ENCODE measurements at regions not wholly inside any gene's neighbourhood (a gene's known extent, or its start where the extent isn't known, plus 50 kb on each side); places are given as distances from the start of the nearest gene placed in this dataset.

GRCh38 chr10:121411004-121411403 lies 187.2 kb downstream of the FGFR2 start:
- H3K9me3 ChIP-seq = no peaks in the 10 kb centered on the region
- H3K27ac ChIP-seq = no peak overlapping the region
- no peak for DNase-seq
- 35 to 67% (median 52%) methylated on average over 2 of the region's 2 CpGs for WGBS, 5 donors
- intact Hi-C loops (cut with DNase I; ENCODE audit: low total_unique reads) = no loop called here
- H3K36me3 ChIP-seq = no peaks in the 10 kb centered on the region
- H3K27me3 ChIP-seq (replicated peaks in 1 of 7) = no peaks in the 10 kb centered on the region
- H3K4me3 ChIP-seq = no peak overlapping the region
- H3K4me1 ChIP-seq = no peaks in the 10 kb centered on the region
- TF ChIP-seq, protein P1, sequence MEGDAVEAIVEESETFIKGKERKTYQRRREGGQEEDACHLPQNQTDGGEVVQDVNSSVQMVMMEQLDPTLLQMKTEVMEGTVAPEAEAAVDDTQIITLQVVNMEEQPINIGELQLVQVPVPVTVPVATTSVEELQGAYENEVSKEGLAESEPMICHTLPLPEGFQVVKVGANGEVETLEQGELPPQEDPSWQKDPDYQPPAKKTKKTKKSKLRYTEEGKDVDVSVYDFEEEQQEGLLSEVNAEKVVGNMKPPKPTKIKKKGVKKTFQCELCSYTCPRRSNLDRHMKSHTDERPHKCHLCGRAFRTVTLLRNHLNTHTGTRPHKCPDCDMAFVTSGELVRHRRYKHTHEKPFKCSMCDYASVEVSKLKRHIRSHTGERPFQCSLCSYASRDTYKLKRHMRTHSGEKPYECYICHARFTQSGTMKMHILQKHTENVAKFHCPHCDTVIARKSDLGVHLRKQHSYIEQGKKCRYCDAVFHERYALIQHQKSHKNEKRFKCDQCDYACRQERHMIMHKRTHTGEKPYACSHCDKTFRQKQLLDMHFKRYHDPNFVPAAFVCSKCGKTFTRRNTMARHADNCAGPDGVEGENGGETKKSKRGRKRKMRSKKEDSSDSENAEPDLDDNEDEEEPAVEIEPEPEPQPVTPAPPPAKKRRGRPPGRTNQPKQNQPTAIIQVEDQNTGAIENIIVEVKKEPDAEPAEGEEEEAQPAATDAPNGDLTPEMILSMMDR (IDR thresholded peaks at IDR 0.05 in 8 of 11, conservative IDR thresholded peaks at IDR 0.05 in 3 of 11) = no peak
- no peak for TF ChIP-seq POLR2A (IDR thresholded peaks at IDR 0.05)
- no peak for TF ChIP-seq POLR2AphosphoS5 (IDR thresholded peaks at IDR 0.05)

DNA sequence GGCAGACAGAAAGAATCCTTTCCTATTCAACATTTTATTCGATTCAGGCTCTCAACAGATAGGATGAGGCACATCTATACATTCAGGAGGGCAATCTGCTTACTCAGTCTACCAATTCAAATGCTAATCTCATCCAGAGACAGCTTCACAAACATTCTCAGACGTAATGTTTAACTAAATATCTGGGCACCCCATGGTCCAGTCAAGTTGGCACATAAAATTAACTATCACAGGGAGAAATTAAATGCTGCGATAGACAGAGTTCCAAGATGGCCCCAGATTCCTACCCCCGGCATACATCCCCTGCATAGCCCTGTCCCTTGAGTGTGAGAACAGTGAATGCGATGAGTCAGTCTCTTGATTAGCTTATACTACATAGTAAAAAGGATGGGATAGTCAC lies 184.3 kb downstream of the FGFR2 start:
- Histone ChIP-seq H3K9me3 (no peaks in the 10 kb centered on the region), H3K27ac (no peak overlapping the region), H3K36me3 (no peaks in the 10 kb centered on the region), H3K27me3 (replicated peaks in 1 of 7) (no peaks in the 10 kb centered on the region), H3K4me3 (no peak overlapping the region), H3K4me1 (no peaks in the 10 kb centered on the region)
- no peak for DNase-seq
- 61 to 67% (median 62%) methylated on average over 5 of the region's 5 CpGs for WGBS, 5 donors
- no peak for TF ChIP-seq POLR2A (IDR thresholded peaks at IDR 0.05)
- TF ChIP-seq, protein P1 (IDR thresholded peaks at IDR 0.05 in 8 of 11, conservative IDR thresholded peaks at IDR 0.05 in 3 of 11) = no peak
- intact Hi-C loops (cut with DNase I; ENCODE audit: low total_unique reads) = no loop called here

- Histone ChIP-seq H3K36me3 (no peaks in the 10 kb centered on the region), H3K27ac (no peak overlapping the region), H3K4me3 (no peak overlapping the region), H3K27me3 (replicated peaks in 1 of 7) (no peaks in the 10 kb centered on the region), H3K4me1 (no peaks in the 10 kb centered on the region), H3K9me3 (no peaks in the 10 kb centered on the region)
- TF ChIP-seq POLR2AphosphoS5 (IDR thresholded peaks at IDR 0.05) (no peak), POLR2A (IDR thresholded peaks at IDR 0.05) (no peak)
- TF ChIP-seq, protein P1 (IDR thresholded peaks at IDR 0.05 in 8 of 11, conservative IDR thresholded peaks at IDR 0.05 in 3 of 11) = no peak
- intact Hi-C loops (cut with DNase I; ENCODE audit: low total_unique reads) = no loop called here
- 77 to 89% (median 86%) methylated on average over 1 of the region's 1 CpG for WGBS, 5 donors
- no peak for DNase-seq
Measured at GRCh38 chr10:121414366-121415062, 183.7 kb downstream of the FGFR2 start.

GRCh38 chr10:121415063-121415399 lies 183.2 kb downstream of the FGFR2 start:
- WGBS, 5 donors = 50 to 77% (median 64%) methylated on average over 1 of the region's 1 CpG
- no peak overlapping the region for H3K4me3 ChIP-seq
- H3K27me3 ChIP-seq (replicated peaks in 1 of 7) = no peaks in the 10 kb centered on the region
- TF ChIP-seq, protein P1 (IDR thresholded peaks at IDR 0.05 in 8 of 11, conservative IDR thresholded peaks at IDR 0.05 in 3 of 11) = no peak
- TF ChIP-seq POLR2AphosphoS5 (IDR thresholded peaks at IDR 0.05) (no peak), POLR2A (IDR thresholded peaks at IDR 0.05) (no peak)
- no peaks in the 10 kb centered on the region for H3K9me3 ChIP-seq
- H3K27ac ChIP-seq = no peak overlapping the region
- no peaks in the 10 kb centered on the region for H3K4me1 ChIP-seq
- DNase-seq = no peak
- intact Hi-C loops (cut with DNase I; ENCODE audit: low total_unique reads) = no loop called here
- no peaks in the 10 kb centered on the region for H3K36me3 ChIP-seq
